WTC11 (cell line): ENCODE measurements at regions not wholly inside any gene's neighbourhood (a gene's known extent, or its start where the extent isn't known, plus 50 kb on each side); places are given as distances from the start of the nearest gene placed in this dataset.
A peak's percentile ranks its signal among the peaks of the same experiment; 100 is the strongest.

Experiments
- ATAC-seq: fragments of 200-7000 bp; cut with Tn5 transposase; 2 replicates; pipeline ENCODE4 v1.10.0; 2021; ENCODE audit warnings: mild to moderate bottlenecking, moderate library complexity
- CTCF ChIA-PET: fragments of 300-600 bp; sonication (Branson Sonifier 250); formaldehyde crosslinking; loops from one replicate; lab custom pipeline; 2021; ENCODE audit warnings: antibody characterized with exemption; lab: Charles Lee
- POLR2A ChIA-PET: fragments of 350-600 bp; sonication (Branson Sonifier 250); formaldehyde crosslinking; loops from one replicate; lab custom pipeline; 2021; ENCODE audit warnings: antibody characterized with exemption; lab: Charles Lee
- DNase-seq: peaks from one replicate; pipeline ENCODE4 v3.0.0; 2021; ENCODE audit warnings: low spot score
- H3K27ac Mint-ChIP-seq: 2 replicates; pipeline ENCODE4 v1.8.0; 2021; ENCODE audit warnings: mixed read lengths
- H3K27me3 Mint-ChIP-seq: 2 replicates; pipeline ENCODE4 v1.8.0; 2021; ENCODE audit warnings: low read depth, mild to moderate bottlenecking, moderate library complexity, mixed read lengths
- H3K36me3 Mint-ChIP-seq: 2 replicates; pipeline ENCODE4 v1.8.0; 2021; ENCODE audit warnings: mixed read lengths
- H3K4me1 Mint-ChIP-seq: 2 replicates; pipeline ENCODE4 v1.8.0; 2022; ENCODE audit warnings: mixed read lengths
- H3K4me3 Mint-ChIP-seq: 2 replicates; pipeline ENCODE4 v1.8.0; 2021; ENCODE audit warnings: mild to moderate bottlenecking, moderate library complexity, mixed read lengths
- H3K9me3 Mint-ChIP-seq: 2 replicates; pipeline ENCODE4 v1.8.0; 2021; ENCODE audit warnings: mixed read lengths
- ATF1 ChIP-seq: sonication (generic); formaldehyde crosslinking; IDR thresholded peaks from 2 replicates; pipeline ENCODE4 v1.8.1; 2023; ENCODE audit warnings: mild to moderate bottlenecking, moderate library complexity, missing genetic modification reagents
- CREB1 ChIP-seq: sonication (generic); formaldehyde crosslinking; IDR thresholded peaks from 2 replicates; pipeline ENCODE4 v1.8.0; 2023; ENCODE audit warnings: mild to moderate bottlenecking, missing genetic modification reagents
- ESRRA ChIP-seq: sonication (generic); formaldehyde crosslinking; IDR thresholded peaks from 2 replicates; pipeline ENCODE4 v1.8.1; 2022; ENCODE audit warnings: mild to moderate bottlenecking, missing genetic modification reagents, borderline replicate concordance
- ETV6 ChIP-seq: sonication (generic); formaldehyde crosslinking; IDR thresholded peaks from 2 replicates; pipeline ENCODE4 v1.8.1; 2022; ENCODE audit warnings: mild to moderate bottlenecking, missing genetic modification reagents
- HMGXB4 ChIP-seq: sonication (generic); formaldehyde crosslinking; IDR thresholded peaks from 2 replicates; pipeline ENCODE4 v1.8.1; 2023; ENCODE audit warnings: mild to moderate bottlenecking, moderate library complexity, missing genetic modification reagents
- IRF2 ChIP-seq: sonication (generic); formaldehyde crosslinking; IDR thresholded peaks from 2 replicates; pipeline ENCODE4 v1.8.0; 2022; ENCODE audit warnings: low read depth, missing genetic modification reagents, borderline replicate concordance
- SP1 ChIP-seq: sonication (generic); formaldehyde crosslinking; conservative IDR thresholded peaks from 2 replicates; pipeline ENCODE4 v1.8.1; 2022; ENCODE audit warnings: missing genetic modification reagents
- STAT6 ChIP-seq: sonication (generic); formaldehyde crosslinking; conservative IDR thresholded peaks from 2 replicates; pipeline ENCODE4 v1.8.1; 2023; ENCODE audit warnings: mild to moderate bottlenecking, low read depth, missing genetic modification reagents, moderate library complexity
- TEAD4 ChIP-seq: sonication (generic); formaldehyde crosslinking; IDR thresholded peaks from 2 replicates; pipeline ENCODE4 v1.8.0; 2022; ENCODE audit warnings: mild to moderate bottlenecking, missing genetic modification reagents
- TP53 ChIP-seq: sonication (generic); formaldehyde crosslinking; IDR thresholded peaks from 2 replicates; pipeline ENCODE4 v1.8.1; 2023; ENCODE audit warnings: mild to moderate bottlenecking, missing genetic modification reagents
- ZNF138 ChIP-seq: sonication (generic); formaldehyde crosslinking; conservative IDR thresholded peaks from 2 replicates; pipeline ENCODE4 v1.8.1; 2022; ENCODE audit warnings: mild to moderate bottlenecking, moderate library complexity, missing genetic modification reagents
- ZNF232 ChIP-seq: sonication (generic); formaldehyde crosslinking; IDR thresholded peaks from 2 replicates; pipeline ENCODE4 v1.8.0; 2022; ENCODE audit warnings: mild to moderate bottlenecking, missing genetic modification reagents
- ZNF317 ChIP-seq: sonication (generic); formaldehyde crosslinking; IDR thresholded peaks from 2 replicates; pipeline ENCODE4 v1.8.1; 2023; ENCODE audit warnings: low read depth, mild to moderate bottlenecking, moderate library complexity, missing genetic modification reagents, borderline replicate concordance
- ZNF423 ChIP-seq: fragments of 250-450 bp; sonication (Bioruptor Pico); IDR thresholded peaks from 2 replicates; pipeline ENCODE4 v2.1.2; 2022; ENCODE audit warnings: mild to moderate bottlenecking, moderate library complexity
- TF ChIP-seq, protein P1 (sequence below): fragments of 200-600 bp; IDR thresholded peaks from 2 replicates; pipeline ENCODE4 v1.8.0; 2022; ENCODE audit warnings: antibody characterized with exemption
- TF ChIP-seq, protein P2 (sequence below): sonication (generic); formaldehyde crosslinking; IDR thresholded peaks from 2 replicates; pipeline ENCODE4 v1.8.1; 2022; ENCODE audit warnings: mild to moderate bottlenecking, missing genetic modification reagents, moderate library complexity, borderline replicate concordance
- TF ChIP-seq, protein P3 (sequence below): fragments of 250-450 bp; sonication (Bioruptor Pico); IDR thresholded peaks from 2 replicates; pipeline ENCODE4 v2.1.2; 2022; ENCODE audit warnings: mild to moderate bottlenecking, moderate library complexity
- TF ChIP-seq, protein P4 (sequence below): fragments of 250-450 bp; sonication (Bioruptor Pico); conservative IDR thresholded peaks from 2 replicates; pipeline ENCODE4 v1.9.0; 2021; ENCODE audit warnings: mild to moderate bottlenecking
- TF ChIP-seq, protein P5 (sequence below): sonication (generic); formaldehyde crosslinking; IDR thresholded peaks from 2 replicates; pipeline ENCODE4 v1.8.0; 2022; ENCODE audit warnings: mild to moderate bottlenecking, missing genetic modification reagents

GRCh38 chr9:1960342-1961042 is 54.7 kb upstream of the SMARCA2 start:
- H3K27me3 Mint-ChIP-seq = no peaks in the 10 kb centered on the region; the same call in 1 of the 2 replicates
- DNase-seq = no peak
- H3K9me3 Mint-ChIP-seq = no peaks in the 10 kb centered on the region
- peaks cover 12% of the 10 kb centered on the region for H3K4me1 Mint-ChIP-seq
- no peaks in the 10 kb centered on the region for H3K36me3 Mint-ChIP-seq
- TF ChIP-seq, protein P1, sequence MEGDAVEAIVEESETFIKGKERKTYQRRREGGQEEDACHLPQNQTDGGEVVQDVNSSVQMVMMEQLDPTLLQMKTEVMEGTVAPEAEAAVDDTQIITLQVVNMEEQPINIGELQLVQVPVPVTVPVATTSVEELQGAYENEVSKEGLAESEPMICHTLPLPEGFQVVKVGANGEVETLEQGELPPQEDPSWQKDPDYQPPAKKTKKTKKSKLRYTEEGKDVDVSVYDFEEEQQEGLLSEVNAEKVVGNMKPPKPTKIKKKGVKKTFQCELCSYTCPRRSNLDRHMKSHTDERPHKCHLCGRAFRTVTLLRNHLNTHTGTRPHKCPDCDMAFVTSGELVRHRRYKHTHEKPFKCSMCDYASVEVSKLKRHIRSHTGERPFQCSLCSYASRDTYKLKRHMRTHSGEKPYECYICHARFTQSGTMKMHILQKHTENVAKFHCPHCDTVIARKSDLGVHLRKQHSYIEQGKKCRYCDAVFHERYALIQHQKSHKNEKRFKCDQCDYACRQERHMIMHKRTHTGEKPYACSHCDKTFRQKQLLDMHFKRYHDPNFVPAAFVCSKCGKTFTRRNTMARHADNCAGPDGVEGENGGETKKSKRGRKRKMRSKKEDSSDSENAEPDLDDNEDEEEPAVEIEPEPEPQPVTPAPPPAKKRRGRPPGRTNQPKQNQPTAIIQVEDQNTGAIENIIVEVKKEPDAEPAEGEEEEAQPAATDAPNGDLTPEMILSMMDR = no peak
- TF ChIP-seq ZNF138 (CRISPR knock-in tag) = no peak
- TF ChIP-seq, protein P2, sequence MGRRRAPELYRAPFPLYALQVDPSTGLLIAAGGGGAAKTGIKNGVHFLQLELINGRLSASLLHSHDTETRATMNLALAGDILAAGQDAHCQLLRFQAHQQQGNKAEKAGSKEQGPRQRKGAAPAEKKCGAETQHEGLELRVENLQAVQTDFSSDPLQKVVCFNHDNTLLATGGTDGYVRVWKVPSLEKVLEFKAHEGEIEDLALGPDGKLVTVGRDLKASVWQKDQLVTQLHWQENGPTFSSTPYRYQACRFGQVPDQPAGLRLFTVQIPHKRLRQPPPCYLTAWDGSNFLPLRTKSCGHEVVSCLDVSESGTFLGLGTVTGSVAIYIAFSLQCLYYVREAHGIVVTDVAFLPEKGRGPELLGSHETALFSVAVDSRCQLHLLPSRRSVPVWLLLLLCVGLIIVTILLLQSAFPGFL (CRISPR knock-in tag) = no peak
- TF ChIP-seq, protein P3, sequence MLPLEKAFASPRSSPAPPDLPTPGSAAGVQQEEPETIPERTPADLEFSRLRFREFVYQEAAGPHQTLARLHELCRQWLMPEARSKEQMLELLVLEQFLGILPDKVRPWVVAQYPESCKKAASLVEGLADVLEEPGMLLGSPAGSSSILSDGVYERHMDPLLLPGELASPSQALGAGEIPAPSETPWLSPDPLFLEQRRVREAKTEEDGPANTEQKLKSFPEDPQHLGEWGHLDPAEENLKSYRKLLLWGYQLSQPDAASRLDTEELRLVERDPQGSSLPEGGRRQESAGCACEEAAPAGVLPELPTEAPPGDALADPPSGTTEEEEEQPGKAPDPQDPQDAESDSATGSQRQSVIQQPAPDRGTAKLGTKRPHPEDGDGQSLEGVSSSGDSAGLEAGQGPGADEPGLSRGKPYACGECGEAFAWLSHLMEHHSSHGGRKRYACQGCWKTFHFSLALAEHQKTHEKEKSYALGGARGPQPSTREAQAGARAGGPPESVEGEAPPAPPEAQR (CRISPR knock-in tag) = no peak
- no peak for TF ChIP-seq ETV6
- no peak for TF ChIP-seq ZNF423 (CRISPR knock-in tag)
- TF ChIP-seq, protein P4, sequence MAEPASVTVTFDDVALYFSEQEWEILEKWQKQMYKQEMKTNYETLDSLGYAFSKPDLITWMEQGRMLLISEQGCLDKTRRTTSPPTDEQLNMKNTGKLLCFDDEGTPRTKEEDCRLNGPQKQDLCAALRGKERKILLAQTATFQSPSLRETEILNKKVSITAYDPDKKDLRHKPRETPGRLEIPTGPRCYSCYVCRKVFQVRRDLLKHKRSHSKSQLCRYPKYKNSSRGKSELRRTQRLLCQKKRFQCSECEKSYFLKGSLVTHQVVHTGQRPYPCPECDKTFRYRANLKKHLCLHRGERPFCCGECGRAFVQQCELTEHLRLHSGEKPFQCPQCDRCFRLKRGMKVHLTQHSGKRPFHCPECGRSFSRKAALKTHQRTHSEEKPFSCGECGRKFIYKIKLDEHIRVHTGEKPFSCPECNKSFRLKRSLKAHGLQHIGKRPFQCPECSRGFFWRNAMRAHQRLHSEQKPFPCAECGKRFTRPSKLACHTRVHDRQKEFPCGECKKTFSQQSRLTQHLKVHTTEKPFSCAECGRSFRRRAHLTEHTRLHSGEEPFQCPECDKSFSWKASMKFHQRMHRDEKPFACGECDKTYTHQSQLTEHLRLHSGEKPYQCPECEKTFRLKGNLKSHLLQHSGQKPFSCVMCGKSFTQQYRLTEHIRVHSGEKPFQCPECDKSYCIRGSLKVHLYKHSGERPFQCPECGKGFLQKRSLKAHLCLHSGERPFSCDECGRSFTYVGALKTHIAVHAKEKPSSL (CRISPR knock-in tag) = no peak
- no peak for TF ChIP-seq STAT6 (CRISPR knock-in tag)
- TF ChIP-seq TP53 (CRISPR knock-in tag) = no peak
- TF ChIP-seq IRF2 = no peak
- no peak for TF ChIP-seq CREB1 (CRISPR knock-in tag)
- TF ChIP-seq ZNF232 (CRISPR knock-in tag) = no peak
- TF ChIP-seq TEAD4 (CRISPR knock-in tag) = no peak
- TF ChIP-seq HMGXB4 (CRISPR knock-in tag) = no peak
- no peak for TF ChIP-seq ZNF317 (CRISPR knock-in tag)
- no peak for TF ChIP-seq SP1 (CRISPR knock-in tag)
- TF ChIP-seq, protein P5, sequence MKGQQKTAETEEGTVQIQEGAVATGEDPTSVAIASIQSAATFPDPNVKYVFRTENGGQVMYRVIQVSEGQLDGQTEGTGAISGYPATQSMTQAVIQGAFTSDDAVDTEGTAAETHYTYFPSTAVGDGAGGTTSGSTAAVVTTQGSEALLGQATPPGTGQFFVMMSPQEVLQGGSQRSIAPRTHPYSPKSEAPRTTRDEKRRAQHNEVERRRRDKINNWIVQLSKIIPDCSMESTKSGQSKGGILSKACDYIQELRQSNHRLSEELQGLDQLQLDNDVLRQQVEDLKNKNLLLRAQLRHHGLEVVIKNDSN (CRISPR knock-in tag) = no peak
- no peak for TF ChIP-seq ESRRA (CRISPR knock-in tag)
- TF ChIP-seq ATF1 (CRISPR knock-in tag) = no peak
- ChIA-PET POLR2A (no interaction called here), CTCF (interaction anchor here (1.2 kb wide), 1 partner anchor 41 kb away, joined by 3 read pairs; no protein-coding TSS in a partner anchor)
- H3K4me3 Mint-ChIP-seq = no peak overlapping the region
- peak overlapping the region; percentile 54; the same call in 1 of the 2 replicates for H3K27ac Mint-ChIP-seq
- ATAC-seq = no peak
